ENCODE measurements at regions not wholly inside any gene's neighbourhood (a gene's known extent, or its start where the extent isn't known, plus 50 kb on each side); places are given as distances from the start of the nearest gene placed in this dataset.

GRCh38 chr5:58088941-58089340 is 370.9 kb downstream of the PLK2 start:
- TF ChIP-seq CTCF (IDR thresholded peaks at IDR 0.05; ENCODE audit: insufficient read depth, low read depth, low read length) (no peak), EZH2 (IDR thresholded peaks at IDR 0.05; ENCODE audit: insufficient read depth, low read length) (no peak)
